T-helper 1 cell treated with Interleukin-12 subunit alpha and Interleukin-12 subunit beta and Interleukin-4 antibody, amounts not matched to agents 30 μg/mL and 1 μg/mL, for 36 hours (primary cell): ENCODE measurements at regions not wholly inside any gene's neighbourhood (a gene's known extent, or its start where the extent isn't known, plus 50 kb on each side); places are given as distances from the start of the nearest gene placed in this dataset.
"Not testable (repeated sequence)": the region's sequence is repeated elsewhere in the genome, so short reads cannot be mapped to it uniquely, and the experiment has no call there.

Source experiments
- H3K27ac Mint-ChIP-seq: one replicate; pipeline ENCODE4 v1.8.0; 2021; ENCODE audit warnings: mild to moderate bottlenecking, mixed read lengths
- H3K27me3 Mint-ChIP-seq: one replicate; pipeline ENCODE4 v1.8.0; 2021; ENCODE audit warnings: low read depth, mixed read lengths
- H3K36me3 Mint-ChIP-seq: one replicate; pipeline ENCODE4 v1.8.0; 2021; ENCODE audit warnings: low read depth, mixed read lengths
- H3K4me1 Mint-ChIP-seq: one replicate; pipeline ENCODE4 v1.8.0; 2021; ENCODE audit warnings: low read depth, mixed read lengths
- H3K4me3 Mint-ChIP-seq: one replicate; pipeline ENCODE4 v1.8.0; 2021; ENCODE audit warnings: mild to moderate bottlenecking, moderate library complexity, mixed read lengths
- H3K9me3 Mint-ChIP-seq: one replicate; pipeline ENCODE4 v1.8.0; 2021; ENCODE audit warnings: mixed read lengths

GRCh38 chr2:16221461-16222010 lies 281.2 kb downstream of the MYCN start:
- Mint-ChIP-seq H3K36me3 (no peaks in the 10 kb centered on the region), H3K27ac (no peak overlapping the region), H3K4me3 (no peak overlapping the region), H3K4me1 (no peaks in the 10 kb centered on the region), H3K9me3 (no peaks in the 10 kb centered on the region), H3K27me3 (no peaks in the 10 kb centered on the region)

GRCh38 chr2:16219292-16219975 lies 279.1 kb downstream of the MYCN start:
- H3K4me3 Mint-ChIP-seq = no peak overlapping the region
- H3K9me3 Mint-ChIP-seq = no peaks in the 10 kb centered on the region
- no peaks in the 10 kb centered on the region for H3K27me3 Mint-ChIP-seq
- H3K4me1 Mint-ChIP-seq = no peaks in the 10 kb centered on the region
- H3K36me3 Mint-ChIP-seq = no peaks in the 10 kb centered on the region
- H3K27ac Mint-ChIP-seq = no peak overlapping the region

DNA sequence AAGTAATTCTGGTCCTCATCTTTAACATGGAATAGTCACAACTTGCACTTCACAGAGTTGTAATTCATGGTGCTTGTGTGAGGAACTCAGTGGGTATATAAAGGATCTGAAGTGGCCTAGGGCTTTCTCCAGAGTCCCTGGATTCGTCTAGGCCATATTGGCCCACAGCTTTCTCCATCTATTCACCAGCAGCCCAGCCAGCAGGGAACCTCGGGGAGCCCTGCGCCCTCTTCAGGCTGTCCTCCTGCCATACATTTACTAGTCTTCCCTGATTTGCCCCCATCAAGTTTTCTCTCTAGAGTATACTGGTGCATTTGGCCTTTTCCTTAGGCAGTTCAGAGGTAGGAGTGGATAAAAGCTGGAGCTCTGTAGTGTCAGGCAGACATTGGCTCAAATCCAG lies 278.3 kb downstream of the MYCN start:
- H3K4me3 Mint-ChIP-seq = no peak overlapping the region
- no peaks in the 10 kb centered on the region for H3K4me1 Mint-ChIP-seq
- no peaks in the 10 kb centered on the region for H3K27me3 Mint-ChIP-seq
- no peaks in the 10 kb centered on the region for H3K9me3 Mint-ChIP-seq
- H3K27ac Mint-ChIP-seq = no peak overlapping the region
- H3K36me3 Mint-ChIP-seq = no peaks in the 10 kb centered on the region

GRCh38 chr2:16218161-16218560 lies 277.8 kb downstream of the MYCN start:
- H3K27me3 Mint-ChIP-seq = no peaks in the 10 kb centered on the region
- H3K36me3 Mint-ChIP-seq = no peaks in the 10 kb centered on the region
- H3K4me1 Mint-ChIP-seq = no peaks in the 10 kb centered on the region
- no peak overlapping the region for H3K4me3 Mint-ChIP-seq
- no peaks in the 10 kb centered on the region for H3K9me3 Mint-ChIP-seq
- no peak overlapping the region for H3K27ac Mint-ChIP-seq

- H3K4me3 Mint-ChIP-seq, H3K36me3 Mint-ChIP-seq, H3K9me3 Mint-ChIP-seq: not testable (repeated sequence)
Observed at GRCh38 chr2:16217741-16218140, 277.4 kb downstream of the MYCN start.

GRCh38 chr2:16217291-16217690 lies 276.9 kb downstream of the MYCN start:
- H3K4me3 Mint-ChIP-seq = no peak overlapping the region
- H3K4me1 Mint-ChIP-seq = no peaks in the 10 kb centered on the region
- H3K9me3 Mint-ChIP-seq = no peaks in the 10 kb centered on the region
- H3K27ac Mint-ChIP-seq = no peak overlapping the region
- no peaks in the 10 kb centered on the region for H3K27me3 Mint-ChIP-seq
- no peaks in the 10 kb centered on the region for H3K36me3 Mint-ChIP-seq

More at GRCh38 chr2:16217741-16218140, 277.4 kb downstream of the MYCN start:
- not testable (repeated sequence) for H3K4me1 Mint-ChIP-seq, H3K27ac Mint-ChIP-seq, H3K27me3 Mint-ChIP-seq

- H3K27ac Mint-ChIP-seq = no peak overlapping the region
- H3K27me3 Mint-ChIP-seq = no peaks in the 10 kb centered on the region
- no peaks in the 10 kb centered on the region for H3K4me1 Mint-ChIP-seq
- H3K4me3 Mint-ChIP-seq = no peak overlapping the region
- H3K36me3 Mint-ChIP-seq = no peaks in the 10 kb centered on the region
- no peaks in the 10 kb centered on the region for H3K9me3 Mint-ChIP-seq
Observed at GRCh38 chr2:16216558-16216945, 276.2 kb downstream of the MYCN start.

DNA sequence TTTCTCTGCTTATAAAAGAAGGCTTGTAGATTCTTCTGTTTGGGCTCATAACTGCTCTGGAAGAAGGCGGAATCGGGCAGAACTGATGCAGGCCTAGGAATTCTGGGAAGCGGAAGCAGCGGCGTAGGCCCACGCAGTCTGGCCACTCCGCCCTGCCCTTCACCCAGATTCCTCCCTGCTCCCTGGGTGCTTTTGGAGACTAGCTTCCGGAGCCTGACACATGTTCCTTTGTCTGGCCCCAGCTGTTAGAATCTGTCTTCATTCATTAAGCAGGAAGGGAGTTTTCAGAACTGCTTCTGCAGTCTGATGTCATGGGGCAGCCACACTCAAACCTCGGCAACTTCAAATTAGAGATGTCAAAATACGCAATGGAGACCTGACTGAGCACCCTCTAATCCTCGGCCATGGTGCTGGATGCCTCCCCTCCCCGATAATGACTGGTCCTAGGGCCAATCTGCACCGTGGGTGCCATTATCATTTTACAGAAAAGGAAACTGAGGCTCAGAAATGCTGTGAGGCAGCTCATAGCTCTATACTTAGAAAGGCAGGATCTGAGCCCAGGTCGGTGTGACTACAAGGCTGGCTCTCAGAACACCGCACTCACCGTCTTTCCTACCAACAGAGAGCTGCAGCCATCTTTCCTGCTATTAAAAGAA lies 275.7 kb downstream of the MYCN start:
- Mint-ChIP-seq H3K36me3 (no peaks in the 10 kb centered on the region), H3K27ac (no peak overlapping the region), H3K27me3 (no peaks in the 10 kb centered on the region), H3K4me1 (no peaks in the 10 kb centered on the region), H3K9me3 (no peaks in the 10 kb centered on the region), H3K4me3 (no peak overlapping the region)

- no peak overlapping the region for H3K27ac Mint-ChIP-seq
- H3K36me3 Mint-ChIP-seq = no peaks in the 10 kb centered on the region
- no peak overlapping the region for H3K4me3 Mint-ChIP-seq
- no peaks in the 10 kb centered on the region for H3K9me3 Mint-ChIP-seq
- H3K27me3 Mint-ChIP-seq = no peaks in the 10 kb centered on the region
- no peaks in the 10 kb centered on the region for H3K4me1 Mint-ChIP-seq
Observed at GRCh38 chr2:16214861-16215260, 274.5 kb downstream of the MYCN start.

- Mint-ChIP-seq H3K9me3 (no peaks in the 10 kb centered on the region), H3K27me3 (no peaks in the 10 kb centered on the region), H3K27ac (no peak overlapping the region), H3K4me1 (no peaks in the 10 kb centered on the region), H3K4me3 (no peak overlapping the region), H3K36me3 (no peaks in the 10 kb centered on the region)
Observed at GRCh38 chr2:16214391-16214790, 274.0 kb downstream of the MYCN start.

GRCh38 chr2:16212321-16212720 lies 272.0 kb downstream of the MYCN start:
- Mint-ChIP-seq H3K36me3 (no peaks in the 10 kb centered on the region), H3K9me3 (peaks cover 2% of the 10 kb centered on the region), H3K27me3 (no peaks in the 10 kb centered on the region), H3K4me3 (no peak overlapping the region), H3K27ac (no peak overlapping the region), H3K4me1 (no peaks in the 10 kb centered on the region)

GRCh38 chr2:16211341-16211740 lies 271.0 kb downstream of the MYCN start:
- H3K27me3 Mint-ChIP-seq = no peaks in the 10 kb centered on the region
- H3K4me3 Mint-ChIP-seq = no peak overlapping the region
- no peaks in the 10 kb centered on the region for H3K4me1 Mint-ChIP-seq
- peaks cover 2% of the 10 kb centered on the region for H3K9me3 Mint-ChIP-seq
- H3K36me3 Mint-ChIP-seq = no peaks in the 10 kb centered on the region
- no peak overlapping the region for H3K27ac Mint-ChIP-seq

- Mint-ChIP-seq H3K9me3 (peaks cover 2% of the 10 kb centered on the region), H3K36me3 (no peaks in the 10 kb centered on the region), H3K4me3 (no peak overlapping the region), H3K27ac (no peak overlapping the region), H3K27me3 (no peaks in the 10 kb centered on the region), H3K4me1 (no peaks in the 10 kb centered on the region)
Observed at GRCh38 chr2:16210841-16211240, 270.5 kb downstream of the MYCN start.

GRCh38 chr2:16209799-16210198 lies 269.4 kb downstream of the MYCN start:
- Mint-ChIP-seq H3K9me3 (peaks cover 2% of the 10 kb centered on the region), H3K27me3 (no peaks in the 10 kb centered on the region), H3K4me3 (no peak overlapping the region), H3K36me3 (no peaks in the 10 kb centered on the region), H3K4me1 (no peaks in the 10 kb centered on the region), H3K27ac (no peak overlapping the region)

- H3K9me3 Mint-ChIP-seq = peaks cover 2% of the 10 kb centered on the region
- H3K27me3 Mint-ChIP-seq = no peaks in the 10 kb centered on the region
- no peak overlapping the region for H3K4me3 Mint-ChIP-seq
- H3K4me1 Mint-ChIP-seq = no peaks in the 10 kb centered on the region
- H3K36me3 Mint-ChIP-seq = no peaks in the 10 kb centered on the region
- H3K27ac Mint-ChIP-seq = no peak overlapping the region
Observed at GRCh38 chr2:16208921-16209320, 268.6 kb downstream of the MYCN start.
